ENCODE measurements at regions not wholly inside any gene's neighbourhood (a gene's known extent, or its start where the extent isn't known, plus 50 kb on each side); places are given as distances from the start of the nearest gene placed in this dataset.
"Not testable (repeated sequence)": the region's sequence is repeated elsewhere in the genome, so short reads cannot be mapped to it uniquely, and the experiment has no call there.

DNA sequence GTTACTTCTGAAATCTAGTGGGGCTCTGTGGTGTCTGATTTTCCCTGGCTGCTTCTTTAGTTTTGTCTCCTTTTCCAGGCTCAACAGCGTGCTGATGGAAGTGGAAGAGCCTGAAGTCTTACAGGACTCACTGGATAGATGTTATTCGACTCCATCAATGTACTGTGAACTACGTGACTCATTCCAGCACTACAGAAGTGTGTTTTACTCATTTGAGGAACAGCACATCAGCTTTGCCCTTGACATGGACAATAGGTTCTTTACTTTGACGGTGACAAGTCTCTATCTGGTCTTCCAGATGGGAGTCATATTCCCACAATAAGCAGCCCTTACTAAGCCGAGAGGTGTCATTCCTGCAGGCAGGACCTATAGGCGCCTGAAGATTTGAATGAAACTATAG is 51.1 kb downstream of the NBPF8 start:
- DNase-seq: not testable (repeated sequence)

DNA sequence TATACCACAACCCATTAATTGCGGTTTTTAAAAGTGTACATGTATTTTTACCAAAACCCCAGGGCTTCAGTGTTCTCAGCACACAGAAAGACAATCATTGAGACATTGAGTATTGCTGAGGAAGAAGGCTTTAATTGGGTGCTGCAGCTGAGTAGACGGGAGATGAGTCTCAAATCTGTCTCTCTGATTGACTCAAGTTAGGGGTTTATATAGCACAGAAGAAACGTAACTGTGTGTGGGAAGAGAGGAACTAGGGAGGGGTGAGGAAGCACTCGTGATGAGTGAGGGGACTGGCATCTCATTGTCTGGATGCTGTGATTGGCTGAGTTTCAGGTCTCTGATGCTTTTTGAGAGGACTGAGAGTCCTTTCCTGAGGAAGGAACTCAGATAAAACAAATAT is 62.8 kb downstream of the NBPF8 start:
- DNase-seq: not testable (repeated sequence)

DNA sequence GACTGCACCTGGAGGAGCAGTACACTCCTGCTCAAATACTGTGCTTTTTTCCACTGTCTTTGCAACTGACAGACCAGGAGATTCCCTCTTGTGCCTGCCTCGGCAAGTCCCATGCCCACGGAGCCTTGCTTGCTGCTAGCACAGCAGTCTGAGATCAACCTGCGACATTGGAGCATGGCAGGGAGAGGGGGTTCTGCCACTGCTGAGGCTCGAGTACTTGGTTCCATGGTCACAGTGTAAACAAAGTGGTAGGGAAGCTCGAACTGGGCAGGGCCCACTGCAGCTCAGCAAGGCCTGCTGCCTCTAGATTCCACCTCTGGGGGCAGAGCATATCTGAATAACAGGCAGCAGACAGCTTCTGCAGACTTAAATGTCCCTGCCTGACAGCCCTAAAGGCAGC is 63.6 kb downstream of the NBPF8 start:
- not testable (repeated sequence) for DNase-seq

DNA sequence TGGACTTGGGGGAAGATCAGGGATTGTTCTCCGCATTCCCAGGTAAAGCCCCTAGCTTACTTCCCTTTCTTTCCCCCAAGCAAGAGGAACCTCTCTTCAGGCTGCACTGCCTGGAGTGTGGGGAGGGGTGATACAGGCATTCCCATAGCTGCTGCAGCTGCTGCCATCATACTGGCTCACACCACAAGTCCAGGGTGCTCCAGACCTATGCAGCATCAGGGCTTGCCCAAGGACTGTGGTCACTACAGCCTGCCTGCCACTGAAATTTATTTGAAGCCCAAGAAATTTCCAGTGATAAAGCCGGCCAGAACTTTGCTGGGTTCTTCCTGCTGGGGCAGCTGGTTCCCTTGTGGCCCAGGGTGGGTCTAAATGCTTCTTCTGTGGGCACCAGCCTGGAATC is 72.7 kb downstream of the NBPF8 start:
- not testable (repeated sequence) for DNase-seq

DNA sequence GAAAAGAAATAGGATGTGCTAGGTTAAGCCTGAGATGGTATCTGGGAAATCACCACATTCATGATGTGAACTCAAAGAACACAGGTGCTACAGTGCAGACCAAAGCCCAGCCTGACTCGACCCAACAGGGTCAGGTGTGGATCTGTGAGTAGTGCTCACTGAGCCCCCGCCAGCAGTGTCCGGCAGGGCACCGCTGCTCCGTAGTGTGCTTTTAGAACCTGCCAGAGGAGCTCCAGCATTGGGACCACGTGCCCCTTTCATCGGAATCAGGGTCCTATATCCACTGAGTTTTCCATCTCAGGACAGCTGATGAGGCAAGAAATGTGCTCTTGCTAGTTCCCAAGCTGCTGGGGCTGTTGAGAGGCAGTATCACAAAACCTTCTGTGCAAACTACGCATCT is 74.4 kb downstream of the NBPF8 start:
- DNase-seq: not testable (repeated sequence)

DNA sequence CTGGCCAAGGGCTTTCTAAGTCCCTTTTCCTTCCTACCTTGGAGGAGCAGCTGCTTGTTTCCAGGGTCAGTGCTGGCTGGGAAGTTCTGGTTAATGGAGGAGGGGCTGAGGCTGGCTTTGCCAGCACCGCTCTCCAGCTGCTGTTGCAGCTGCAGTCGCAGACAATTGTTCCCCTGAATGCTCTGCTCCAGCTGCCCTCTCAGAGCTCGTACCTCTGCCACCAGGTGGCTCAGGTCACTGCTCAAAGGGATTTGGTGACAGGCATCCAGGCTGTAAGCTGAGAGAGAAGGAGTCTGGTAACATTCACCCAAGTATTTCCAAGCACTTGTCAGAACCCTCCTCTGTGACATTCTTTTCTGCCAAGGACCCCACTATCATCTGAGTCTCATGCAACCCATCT is 82.3 kb downstream of the NBPF8 start:
- not testable (repeated sequence) for DNase-seq

DNA sequence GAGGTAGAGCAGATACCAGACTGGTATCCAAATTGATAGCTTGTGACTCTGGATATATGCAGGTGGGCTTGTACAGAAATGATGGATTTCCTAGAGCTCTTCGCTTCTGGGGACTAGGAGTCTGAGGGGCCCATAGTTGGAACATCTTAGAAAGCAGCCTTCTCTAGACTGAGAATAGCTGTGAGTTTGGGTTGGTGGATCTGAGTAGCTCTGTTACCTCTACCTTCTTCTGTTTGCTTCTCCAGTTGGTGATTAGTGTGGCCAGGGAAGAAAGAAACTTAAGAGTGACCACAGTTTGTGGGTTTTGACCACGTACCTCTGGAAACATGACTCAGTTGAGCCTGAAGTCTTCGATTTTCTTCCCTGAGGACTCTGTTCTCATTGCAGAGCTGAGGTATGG is 88.4 kb downstream of the NBPF8 start:
- not testable (repeated sequence) for DNase-seq

DNA sequence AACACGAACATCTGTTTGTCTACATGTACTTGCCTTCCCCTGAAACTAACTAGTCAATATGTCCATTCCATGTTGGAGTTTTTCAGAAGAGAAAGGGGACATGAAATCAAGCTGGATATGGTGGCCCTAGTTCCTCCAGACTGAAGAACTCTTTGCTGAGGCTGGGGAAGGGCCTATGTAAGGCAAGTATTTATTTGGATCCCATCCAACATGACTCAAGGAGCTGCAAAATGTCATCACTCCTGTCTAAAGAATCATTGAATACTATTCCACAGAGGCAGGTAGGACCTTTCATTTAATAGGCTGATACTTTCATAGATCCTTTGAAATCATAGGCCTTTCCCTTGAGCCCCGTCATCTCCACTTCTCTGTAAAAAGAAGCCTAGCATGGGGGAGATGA is 91.5 kb downstream of the NBPF8 start:
- DNase-seq: not testable (repeated sequence)

DNA sequence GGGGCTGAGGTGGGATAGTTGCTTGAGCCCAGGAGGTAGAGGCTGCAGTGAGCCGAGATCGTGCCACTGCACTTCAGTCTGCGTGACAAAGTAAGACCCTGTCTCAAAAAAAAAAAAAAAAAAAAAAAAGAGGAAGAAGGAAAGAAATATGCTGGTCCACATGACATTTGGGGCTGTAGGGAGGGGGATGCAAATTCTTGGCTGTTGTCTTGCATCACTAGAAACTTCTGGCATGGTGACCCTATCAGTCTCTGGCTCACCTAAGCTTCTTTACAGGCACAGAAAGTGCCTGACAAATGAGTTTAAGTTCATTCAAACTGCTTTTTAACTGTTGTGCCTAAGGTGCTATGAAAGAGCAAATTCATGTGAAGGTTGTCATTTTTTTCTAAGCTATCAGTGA is 93.5 kb downstream of the NBPF8 start:
- not testable (repeated sequence) for DNase-seq

DNA sequence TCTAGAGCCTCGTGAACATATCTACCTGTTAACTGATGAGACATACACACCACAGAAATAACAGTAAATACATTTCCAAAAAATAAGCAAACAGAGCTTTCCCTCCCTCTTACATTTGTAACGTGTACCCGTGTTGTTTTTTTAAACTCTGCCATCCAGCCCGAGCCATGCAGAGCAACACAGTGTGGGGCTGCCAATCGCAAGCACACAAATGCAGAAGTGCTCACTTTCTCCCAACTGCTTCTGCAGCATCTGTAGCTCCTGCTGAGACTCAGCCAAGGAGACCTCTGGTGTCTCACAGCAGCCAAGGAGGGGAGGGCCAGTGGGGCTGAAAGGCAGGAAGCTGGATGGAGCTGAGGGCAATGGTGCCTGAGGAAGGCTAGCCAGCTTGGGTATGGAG is 94.4 kb downstream of the NBPF8 start:
- not testable (repeated sequence) for DNase-seq

DNA sequence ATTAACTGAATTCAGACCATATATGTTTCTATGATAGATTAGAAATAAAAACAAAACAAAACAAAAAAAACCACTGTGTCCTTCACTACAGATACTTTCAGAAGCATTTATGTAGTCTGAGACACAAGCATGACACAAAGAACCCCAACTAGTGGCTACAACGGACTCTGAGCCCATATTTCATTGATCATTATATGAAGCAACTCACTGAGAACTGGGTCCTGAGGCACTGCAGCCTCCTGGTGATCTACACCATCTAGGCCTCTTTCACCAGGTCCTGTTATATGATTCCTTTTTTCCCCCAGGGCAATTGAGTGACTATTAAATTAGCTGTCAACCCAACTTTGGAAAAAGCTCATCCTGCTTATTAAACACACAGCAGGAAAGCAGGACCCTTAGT is 98.3 kb downstream of the NBPF8 start:
- not testable (repeated sequence) for DNase-seq

DNA sequence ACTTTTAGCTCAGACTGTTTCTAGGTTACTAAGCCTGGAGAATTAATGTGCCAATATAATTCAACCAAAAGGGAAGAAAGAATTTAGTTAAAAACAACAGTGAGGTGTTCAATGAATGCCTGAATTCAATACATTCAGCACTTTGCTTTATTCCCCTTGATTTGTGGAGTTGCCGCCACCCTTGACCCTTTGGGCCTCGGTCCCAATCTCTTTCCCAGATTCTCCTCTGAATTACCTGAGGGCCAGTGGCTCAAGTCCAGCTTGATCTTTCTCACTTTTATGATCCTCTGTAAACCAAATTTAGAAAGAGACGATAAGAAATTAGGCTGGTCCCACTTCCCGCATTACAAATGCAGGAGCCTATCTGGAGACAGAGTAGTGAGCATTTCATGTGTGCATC is 98.7 kb downstream of the NBPF8 start:
- DNase-seq: not testable (repeated sequence)

DNA sequence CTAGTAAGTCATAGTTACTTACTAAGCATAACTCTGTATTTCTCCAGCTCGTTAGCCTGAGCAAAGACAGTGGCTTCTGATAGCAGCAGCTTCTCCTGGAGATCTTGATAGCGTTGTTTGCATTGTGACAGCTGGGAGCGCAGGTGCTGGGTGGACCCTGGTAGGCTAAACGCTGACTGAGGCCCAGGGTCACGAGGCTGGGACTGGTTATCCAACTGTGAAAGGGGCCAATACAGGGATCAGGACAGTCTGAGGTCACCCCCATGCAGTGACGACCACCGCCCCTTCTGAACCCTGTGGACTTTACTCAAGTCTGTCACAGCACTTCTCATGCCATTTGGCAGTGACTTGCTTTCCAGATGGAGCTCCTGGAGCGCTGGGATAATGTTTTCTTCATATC is 104.4 kb downstream of the NBPF8 start:
- not testable (repeated sequence) for DNase-seq

DNA sequence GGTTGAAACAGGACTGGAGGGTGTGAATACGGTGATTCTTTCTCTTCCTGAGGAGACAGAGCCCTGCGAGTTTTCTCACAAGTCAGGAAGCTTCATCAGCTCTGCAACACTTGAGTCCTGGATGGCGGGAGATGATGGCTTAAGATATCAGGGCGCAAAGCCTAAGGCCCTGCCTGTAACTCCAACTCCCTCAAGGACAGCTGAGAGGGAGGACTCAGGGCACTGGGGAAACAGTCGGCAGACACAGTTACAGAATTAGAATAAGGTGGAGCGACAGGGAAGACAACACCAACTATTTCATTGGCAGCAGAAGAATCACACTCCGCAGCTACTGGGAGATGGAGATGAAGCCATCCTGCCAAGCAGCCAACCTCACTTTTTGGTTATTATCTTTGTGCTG is 109.6 kb downstream of the NBPF8 start:
- DNase-seq: not testable (repeated sequence)

DNA sequence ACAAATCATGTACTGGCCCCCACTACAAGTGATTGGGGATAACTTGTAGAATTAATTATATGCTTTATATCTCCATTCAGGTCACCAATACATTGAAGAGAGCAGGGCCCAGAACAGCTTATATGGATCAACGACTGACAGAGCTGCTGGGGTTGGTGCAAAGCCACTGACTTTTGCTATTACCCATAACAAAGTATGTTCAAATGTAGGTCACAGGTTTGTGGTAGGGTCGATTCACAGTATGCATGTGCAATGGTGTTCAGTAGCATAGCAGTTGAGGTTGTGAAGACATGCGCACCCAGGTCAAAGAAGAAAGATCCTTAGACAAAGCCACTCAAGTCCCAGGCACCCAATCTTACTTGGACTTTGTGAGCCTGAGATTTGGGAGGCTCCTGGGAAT is 110.6 kb downstream of the NBPF8 start:
- not testable (repeated sequence) for DNase-seq

DNA sequence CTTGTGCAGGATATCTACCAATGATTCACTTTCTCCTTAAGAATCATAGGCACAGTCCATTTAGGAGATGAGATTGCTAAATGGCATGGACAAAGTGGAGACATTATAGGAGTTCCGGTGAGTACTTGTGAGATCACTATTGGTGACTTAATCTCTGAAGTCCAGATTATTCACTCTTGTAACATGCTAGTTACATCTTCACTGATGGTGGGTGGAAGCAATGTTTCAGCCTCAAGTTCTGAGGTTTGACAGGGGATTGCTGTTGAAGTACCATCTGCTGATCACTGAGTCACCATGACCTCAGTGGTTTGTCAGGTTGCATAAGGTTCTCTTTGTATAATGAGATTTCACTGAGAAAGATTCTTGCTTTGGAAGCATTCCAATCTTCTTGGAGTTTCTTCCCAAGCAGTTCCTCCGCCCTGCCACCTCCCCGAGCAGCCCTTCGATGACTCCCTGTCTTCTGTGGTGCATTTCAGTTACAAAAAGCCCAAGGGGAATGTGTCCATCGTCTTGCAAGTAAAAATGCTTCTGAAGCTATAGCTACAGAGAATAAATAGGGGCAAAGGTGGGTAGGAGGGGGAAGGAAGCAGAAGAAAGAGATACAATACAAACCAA is 114.7 kb downstream of the NBPF8 start:
- not testable (repeated sequence) for DNase-seq

DNA sequence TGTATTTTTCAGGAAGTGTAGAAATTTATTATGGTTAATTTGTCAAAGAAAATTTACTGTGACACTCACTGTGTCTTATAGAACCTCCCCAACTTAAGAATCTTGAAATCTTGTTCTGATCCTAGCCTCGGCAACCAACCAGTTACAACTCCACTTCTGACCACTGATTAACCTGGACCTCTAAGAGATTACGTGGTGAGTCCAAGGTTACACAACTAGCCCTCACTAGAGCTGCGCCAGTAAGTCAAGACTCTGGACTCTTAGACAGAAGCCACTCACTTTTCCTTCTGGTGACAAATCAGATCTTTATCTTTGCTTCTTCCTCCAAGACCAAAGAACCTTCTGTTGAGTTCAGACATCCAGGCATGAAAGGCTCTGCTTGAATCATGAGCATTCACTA is 116.6 kb downstream of the NBPF8 start:
- DNase-seq: not testable (repeated sequence)

DNA sequence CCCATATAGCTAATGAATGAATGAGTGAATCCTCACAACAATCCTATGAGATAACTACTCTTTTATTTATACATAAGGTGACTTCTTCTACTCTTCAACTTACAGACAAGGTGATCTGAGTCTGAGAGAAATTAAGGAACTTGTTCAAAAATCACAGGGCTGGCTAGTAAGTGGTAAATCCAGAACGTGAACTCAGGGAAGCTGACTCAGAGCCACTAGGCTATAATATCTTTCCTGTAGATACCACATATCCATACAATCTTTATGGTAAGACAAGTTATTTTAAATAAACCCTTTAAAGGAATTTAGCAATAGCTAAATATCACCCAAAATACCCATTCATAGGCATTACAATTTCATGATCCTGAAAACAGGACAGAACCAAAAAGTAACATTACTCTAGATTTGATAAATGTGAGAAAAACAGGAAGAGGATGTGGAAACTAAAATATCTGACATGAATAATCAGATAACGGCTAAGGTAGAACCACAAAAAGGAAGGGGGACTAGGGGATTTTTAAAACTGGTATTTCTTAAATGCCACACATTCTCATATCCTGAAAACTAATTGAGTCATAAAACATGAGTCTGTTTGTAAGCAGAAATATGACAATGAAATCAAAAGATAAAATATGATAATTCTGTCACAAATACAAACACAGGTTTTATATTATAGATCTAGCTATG is 119.7 kb downstream of the NBPF8 start:
- DNase-seq: not testable (repeated sequence)

DNA sequence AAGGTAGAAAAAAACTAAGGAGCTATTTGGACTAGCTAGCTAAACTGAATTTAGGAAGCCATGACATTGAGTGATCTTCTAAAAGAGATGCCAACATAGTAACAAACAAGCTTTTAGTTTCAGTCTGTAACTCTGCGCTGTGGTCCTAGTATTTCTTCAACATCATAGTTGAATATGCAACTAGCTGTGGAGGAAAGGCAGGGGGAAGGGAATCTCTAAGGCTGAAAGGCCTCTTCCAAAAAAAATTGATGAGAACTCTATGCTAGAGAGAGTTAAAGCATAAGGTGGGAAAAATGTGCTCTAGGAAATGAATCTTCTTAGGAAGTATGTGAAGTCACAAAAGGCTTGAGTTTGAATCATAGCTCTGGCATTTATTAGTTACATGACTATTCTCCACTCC is 120.2 kb downstream of the NBPF8 start:
- not testable (repeated sequence) for DNase-seq

DNA sequence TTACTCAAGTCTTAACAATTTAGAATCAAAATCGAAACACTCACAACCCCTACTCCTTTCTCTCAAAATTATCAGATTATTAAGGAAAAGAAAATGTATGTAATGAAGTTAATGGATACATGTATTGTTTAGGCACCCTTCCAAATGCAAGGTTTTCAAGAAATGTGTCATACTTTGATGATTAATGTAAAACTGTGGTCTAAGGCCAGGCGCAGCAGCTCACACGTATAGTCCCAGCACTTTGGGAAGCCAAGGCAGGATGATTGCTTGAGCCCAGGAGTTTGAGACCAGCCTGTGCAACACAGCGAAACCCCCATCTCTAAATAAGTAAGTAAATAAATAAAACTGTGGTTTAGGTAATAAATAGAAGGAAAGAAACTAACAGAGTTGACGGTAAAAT is 126.6 kb downstream of the NBPF8 start:
- DNase-seq: not testable (repeated sequence)

DNA sequence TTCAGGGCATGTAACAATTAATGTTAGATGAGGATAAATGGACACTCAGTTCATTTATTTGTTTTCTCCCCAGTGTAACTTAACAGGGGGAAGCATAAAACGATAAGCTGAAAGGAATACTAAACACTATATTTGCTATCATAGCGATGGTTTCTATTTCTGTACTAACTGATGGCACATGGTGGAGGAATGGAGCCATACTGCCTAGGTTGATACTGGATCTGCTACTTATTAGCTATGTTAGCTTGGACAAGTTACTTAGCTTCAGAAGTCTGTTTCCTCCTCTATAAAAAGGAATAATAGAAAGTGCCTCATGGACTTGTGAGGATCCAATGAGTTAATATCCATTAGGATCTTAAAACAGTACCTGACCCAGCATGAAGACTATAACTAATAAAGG is 127.5 kb downstream of the NBPF8 start:
- DNase-seq: not testable (repeated sequence)

DNA sequence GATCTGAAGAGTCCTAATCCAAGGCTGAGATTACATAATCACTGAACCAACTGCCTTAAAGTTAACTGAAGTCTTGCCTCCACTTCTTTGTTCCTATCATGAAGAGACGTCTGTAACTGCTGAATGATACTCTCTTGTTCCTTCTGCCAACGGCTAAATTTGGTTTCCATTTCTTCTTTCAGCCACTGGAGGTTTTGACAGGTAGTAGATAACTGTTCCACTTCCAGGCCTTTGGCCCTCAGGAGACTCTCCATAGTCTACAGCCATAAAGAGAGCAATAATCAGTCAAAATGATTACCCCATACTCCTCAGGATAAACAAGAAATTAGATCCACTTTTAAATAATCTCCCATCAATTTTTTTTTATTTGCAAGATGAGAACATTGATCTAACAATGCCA is 128.1 kb downstream of the NBPF8 start:
- not testable (repeated sequence) for DNase-seq

DNA sequence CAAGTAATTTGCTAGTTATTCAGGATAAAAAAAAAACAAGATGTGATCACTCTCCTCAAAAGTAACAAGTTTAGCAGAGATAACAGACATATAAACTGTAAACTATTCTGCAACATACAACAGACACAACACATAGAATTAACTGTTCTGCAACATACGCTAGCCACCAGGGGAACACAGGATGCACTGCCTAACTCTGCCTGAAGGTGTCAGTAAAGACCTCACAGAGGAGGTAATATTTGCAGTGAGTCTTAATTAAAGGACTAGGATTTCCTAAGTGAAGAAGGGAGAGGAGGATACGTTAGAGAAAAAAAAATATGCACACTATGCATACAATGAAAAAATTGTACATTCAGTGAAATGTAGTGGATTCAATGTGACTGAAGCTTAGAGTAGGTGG is 129.6 kb downstream of the NBPF8 start:
- DNase-seq: not testable (repeated sequence)

DNA sequence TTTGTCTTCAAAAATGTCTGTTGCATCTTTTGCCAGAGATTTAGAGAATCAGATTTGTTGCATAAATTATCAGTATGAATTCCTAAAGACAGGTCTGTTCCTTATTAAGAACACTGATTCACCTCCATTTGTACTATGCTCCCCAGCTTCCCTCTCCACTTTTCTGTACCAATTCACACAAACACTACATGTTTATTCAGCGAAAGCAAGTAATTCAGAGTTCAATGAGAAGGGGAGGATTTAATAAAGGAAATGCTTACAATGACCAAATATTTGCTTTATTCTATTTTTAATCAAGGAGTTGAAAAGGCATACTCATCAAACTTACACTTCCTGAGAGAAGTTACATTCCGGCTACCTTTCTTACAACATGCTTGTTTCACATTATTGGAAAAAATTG is 135.5 kb downstream of the NBPF8 start:
- DNase-seq: not testable (repeated sequence)
